NCI-H146 treated with DMSO at 0.1 percent for 48 hours (cell line): ENCODE measurements at regions not wholly inside any gene's neighbourhood (a gene's known extent, or its start where the extent isn't known, plus 50 kb on each side); places are given as distances from the start of the nearest gene placed in this dataset.
"Not testable (repeated sequence)": the region's sequence is repeated elsewhere in the genome, so short reads cannot be mapped to it uniquely, and the experiment has no call there.

Experiments used
- DNase-seq: peaks from one replicate; lab custom pipeline; 2025; ENCODE audit not compliant: unreplicated experiment; lab: John Stamatoyannopoulos, UW

- DNase-seq: no peak
Observed at GRCh38 chr14:106522990-106523389, 996.6 kb downstream of the TMEM121 start.

GRCh38 chr14:106528717-106529116 is 1002.3 kb downstream of the TMEM121 start:
- no peak for DNase-seq

GRCh38 chr14:106530031-106530422 is 1003.6 kb downstream of the TMEM121 start:
- no peak for DNase-seq

- no peak for DNase-seq
Observed at GRCh38 chr14:106530423-106531107, 1004.2 kb downstream of the TMEM121 start.

- peak; percentile 52 for DNase-seq
Observed at GRCh38 chr14:106537597-106537996, 1011.2 kb downstream of the TMEM121 start.

- DNase-seq: no peak
Observed at GRCh38 chr14:106538201-106538600, 1011.8 kb downstream of the TMEM121 start.

- DNase-seq: no peak
Observed at GRCh38 chr14:106547735-106548434, 1021.5 kb downstream of the TMEM121 start.

- DNase-seq: no peak
Observed at GRCh38 chr14:106549064-106549463, 1022.7 kb downstream of the TMEM121 start.

GRCh38 chr14:106551265-106551664 is 1024.9 kb downstream of the TMEM121 start:
- DNase-seq: no peak

- not testable (repeated sequence) for DNase-seq
Observed at GRCh38 chr14:106556211-106556610, 1029.8 kb downstream of the TMEM121 start.

- peak; percentile 9 for DNase-seq
Observed at GRCh38 chr14:106556665-106557289, 1030.4 kb downstream of the TMEM121 start.

GRCh38 chr14:106562451-106562850 is 1036.1 kb downstream of the TMEM121 start:
- no peak for DNase-seq

- peak; percentile 64 for DNase-seq
Observed at GRCh38 chr14:106564058-106564643, 1037.8 kb downstream of the TMEM121 start.

- no peak for DNase-seq
Observed at GRCh38 chr14:106578481-106578880, 1052.1 kb downstream of the TMEM121 start.

- no peak for DNase-seq
Observed at GRCh38 chr14:106579084-106579483, 1052.7 kb downstream of the TMEM121 start.

- DNase-seq: no peak
Observed at GRCh38 chr14:106585692-106586091, 1059.3 kb downstream of the TMEM121 start.

GRCh38 chr14:106586098-106586704 is 1059.8 kb downstream of the TMEM121 start:
- DNase-seq: peak; percentile 56

- not testable (repeated sequence) for DNase-seq
Observed at GRCh38 chr14:106591539-106591938, 1065.2 kb downstream of the TMEM121 start.

GRCh38 chr14:106592115-106592852 is 1065.9 kb downstream of the TMEM121 start:
- DNase-seq: not testable (repeated sequence)

GRCh38 chr14:106599209-106599608 is 1072.8 kb downstream of the TMEM121 start:
- DNase-seq: no peak
